ENCODE measurements at regions not wholly inside any gene's neighbourhood (a gene's known extent, or its start where the extent isn't known, plus 50 kb on each side); places are given as distances from the start of the nearest gene placed in this dataset.

GRCh38 chr9:119544492-119544891 lies 175.3 kb upstream of the BRINP1 start:
- no peak for DNase-seq (ENCODE audit: extremely low read depth in 1 of 2, low read depth in 1 of 2)

- no peak for DNase-seq (ENCODE audit: extremely low read depth in 1 of 2, low read depth in 1 of 2)
Measured at GRCh38 chr9:119537138-119537537, 167.9 kb upstream of the BRINP1 start.

GRCh38 chr9:119533504-119533903 lies 164.3 kb upstream of the BRINP1 start:
- DNase-seq (ENCODE audit: extremely low read depth in 1 of 2, low read depth in 1 of 2): no peak

- DNase-seq (ENCODE audit: extremely low read depth in 1 of 2, low read depth in 1 of 2): no peak
Measured at GRCh38 chr9:119526698-119527097, 157.5 kb upstream of the BRINP1 start.

- no peak for DNase-seq (ENCODE audit: extremely low read depth in 1 of 2, low read depth in 1 of 2)
Measured at GRCh38 chr9:119523508-119523907, 154.3 kb upstream of the BRINP1 start.

GRCh38 chr9:119522381-119522780 lies 153.1 kb upstream of the BRINP1 start:
- DNase-seq (ENCODE audit: extremely low read depth in 1 of 2, low read depth in 1 of 2): no peak

- no peak for DNase-seq (ENCODE audit: extremely low read depth in 1 of 2, low read depth in 1 of 2)
Measured at GRCh38 chr9:119509291-119509905, 140.2 kb upstream of the BRINP1 start.

- DNase-seq (ENCODE audit: extremely low read depth in 1 of 2, low read depth in 1 of 2): no peak
Measured at GRCh38 chr9:119501374-119501773, 132.1 kb upstream of the BRINP1 start.

- DNase-seq (ENCODE audit: extremely low read depth in 1 of 2, low read depth in 1 of 2): no peak
Measured at GRCh38 chr9:119500072-119500771, 131.0 kb upstream of the BRINP1 start.

GRCh38 chr9:119487118-119487827 lies 118.0 kb upstream of the BRINP1 start:
- no peak for DNase-seq (ENCODE audit: extremely low read depth in 1 of 2, low read depth in 1 of 2)

- no peak for DNase-seq (ENCODE audit: extremely low read depth in 1 of 2, low read depth in 1 of 2)
Measured at GRCh38 chr9:119483153-119483552, 113.9 kb upstream of the BRINP1 start.

- DNase-seq (ENCODE audit: extremely low read depth in 1 of 2, low read depth in 1 of 2): no peak
Measured at GRCh38 chr9:119477197-119477596, 108.0 kb upstream of the BRINP1 start.

- DNase-seq (ENCODE audit: extremely low read depth in 1 of 2, low read depth in 1 of 2): no peak
Measured at GRCh38 chr9:119458068-119458467, 88.8 kb upstream of the BRINP1 start.

- no peak for DNase-seq (ENCODE audit: extremely low read depth in 1 of 2, low read depth in 1 of 2)
Measured at GRCh38 chr9:119453980-119454379, 84.7 kb upstream of the BRINP1 start.

- DNase-seq (ENCODE audit: extremely low read depth in 1 of 2, low read depth in 1 of 2): no peak
Measured at GRCh38 chr9:119453490-119453911, 84.3 kb upstream of the BRINP1 start.

GRCh38 chr9:119451426-119451825 lies 82.2 kb upstream of the BRINP1 start:
- no peak for DNase-seq (ENCODE audit: extremely low read depth in 1 of 2, low read depth in 1 of 2)

GRCh38 chr9:119443179-119443578 lies 73.9 kb upstream of the BRINP1 start:
- DNase-seq (ENCODE audit: extremely low read depth in 1 of 2, low read depth in 1 of 2): no peak

- DNase-seq (ENCODE audit: extremely low read depth in 1 of 2, low read depth in 1 of 2): no peak
Measured at GRCh38 chr9:119441832-119442231, 72.6 kb upstream of the BRINP1 start.

- no peak for DNase-seq (ENCODE audit: extremely low read depth in 1 of 2, low read depth in 1 of 2)
Measured at GRCh38 chr9:119441338-119441737, 72.1 kb upstream of the BRINP1 start.

GRCh38 chr9:119436261-119436660 lies 67.0 kb upstream of the BRINP1 start:
- DNase-seq (ENCODE audit: extremely low read depth in 1 of 2, low read depth in 1 of 2): no peak

- no peak for DNase-seq (ENCODE audit: extremely low read depth in 1 of 2, low read depth in 1 of 2)
Measured at GRCh38 chr9:119435076-119435475, 65.8 kb upstream of the BRINP1 start.

GRCh38 chr9:119432428-119432827 lies 63.2 kb upstream of the BRINP1 start:
- DNase-seq (ENCODE audit: extremely low read depth in 1 of 2, low read depth in 1 of 2): no peak
